ENCODE measurements at regions not wholly inside any gene's neighbourhood (a gene's known extent, or its start where the extent isn't known, plus 50 kb on each side); places are given as distances from the start of the nearest gene placed in this dataset.

DNA sequence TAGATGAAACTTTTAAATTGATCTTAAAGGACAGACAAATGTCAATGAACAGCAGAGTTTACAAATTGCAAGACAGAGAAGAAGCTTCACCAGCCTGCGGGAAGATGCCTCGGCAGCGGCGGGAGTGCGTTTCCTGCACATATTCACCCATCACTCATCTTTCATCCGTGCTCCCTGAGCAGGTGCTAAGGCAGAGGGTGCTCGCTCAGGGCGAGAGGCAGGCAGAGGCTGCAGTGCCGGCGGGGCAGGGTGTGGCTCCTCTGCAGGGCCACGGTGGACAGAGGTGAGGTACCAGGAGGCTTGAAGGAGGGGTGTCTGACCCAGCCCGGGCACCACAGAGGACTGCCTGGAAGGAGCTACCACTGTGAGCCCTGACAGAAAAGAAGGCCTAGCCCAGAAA, 155.2 kb upstream of the PPP2R2D start:
- TF ChIP-seq CTCF (IDR thresholded peaks at IDR 0.05; ENCODE audit: poor library complexity) (no peak), EZH2phosphoT487 (IDR thresholded peaks at IDR 0.05; ENCODE audit: low read depth, severe bottlenecking, unreplicated experiment) (no peak), EZH2 (IDR thresholded peaks at IDR 0.05; ENCODE audit: borderline replicate concordance) (no peak)
